ENCODE measurements at regions not wholly inside any gene's neighbourhood (a gene's known extent, or its start where the extent isn't known, plus 50 kb on each side); places are given as distances from the start of the nearest gene placed in this dataset.

DNA sequence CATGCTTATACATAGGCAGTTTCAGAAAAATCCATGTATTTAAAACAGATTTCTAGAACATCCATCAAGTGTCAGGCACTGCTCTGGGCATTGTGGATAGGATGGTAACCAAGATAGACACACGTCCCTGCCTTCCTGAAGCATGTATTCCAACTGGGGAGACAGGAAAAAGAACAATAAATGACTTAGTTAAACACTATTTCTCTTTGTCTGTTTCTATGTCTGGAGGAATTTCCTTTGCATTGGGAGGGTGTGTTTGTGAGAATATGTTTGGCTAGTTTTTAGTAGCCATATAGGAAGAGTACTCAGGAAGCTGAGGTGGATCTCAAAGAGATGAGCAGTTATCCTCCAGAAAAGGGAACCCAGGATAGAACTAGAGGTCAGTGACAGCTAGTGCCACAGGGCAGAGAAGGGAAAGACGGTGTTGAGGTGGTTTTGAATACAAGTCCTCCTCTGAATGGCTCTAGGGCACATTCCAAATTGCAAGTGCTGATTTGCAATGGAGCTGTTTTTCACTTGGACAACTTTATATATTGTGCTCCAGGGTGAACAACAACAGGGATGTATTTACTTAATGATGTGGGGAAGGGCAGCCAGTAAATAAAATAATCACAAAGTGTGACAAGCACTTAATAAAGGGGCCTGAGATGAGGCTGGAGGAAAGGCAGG, 144.7 kb upstream of the SHB start:
- no peaks in the 10 kb centered on the region for H3K9me3 ChIP-seq (ENCODE audit: control insufficient read depth in 4 of 4, low read length in 3 of 4)
- peaks cover 0 to 2% (median 0%) of the 10 kb centered on the region in 4 donors for H3K27me3 ChIP-seq (ENCODE audit: control insufficient read depth in 4 of 4, insufficient read depth in 4 of 4, low read length in 3 of 4)
- H3K4me1 ChIP-seq (ENCODE audit: control insufficient read depth in 4 of 4, insufficient read depth in 4 of 4, low read length in 3 of 4): no peaks in the 10 kb centered on the region
- H3K36me3 ChIP-seq (ENCODE audit: control insufficient read depth in 4 of 4, insufficient read depth in 3 of 4, low read depth in 1 of 4, low read length in 3 of 4): no peaks in the 10 kb centered on the region
- H3K4me3 ChIP-seq (ENCODE audit: low read depth in 1 of 3, low read length in 3 of 3): no peak overlapping the region
- no peak overlapping the region for H3K9ac ChIP-seq (ENCODE audit: low read depth in 1 of 2, low read length in 2 of 2)
- TF ChIP-seq RXRA (IDR thresholded peaks at IDR 0.05) (no peak), FOXA2 (IDR thresholded peaks at IDR 0.05) (no peak), YY1 (IDR thresholded peaks at IDR 0.05) (no peak), REST (IDR thresholded peaks at IDR 0.05) (no peak), NR2F2 (IDR thresholded peaks at IDR 0.05) (no peak)
- DNase-seq (ENCODE audit: low spot score): peak; percentile 8
- 57% methylated on average over 2 of the region's 2 CpGs for WGBS
- no peak overlapping the region for H3K27ac ChIP-seq (ENCODE audit: low read depth in 1 of 2, low read length in 2 of 2)

GRCh38 chr9:38212016-38212415, 143.0 kb upstream of the SHB start:
- no peak overlapping the region for H3K27ac ChIP-seq (ENCODE audit: low read depth in 1 of 2, low read length in 2 of 2)
- TF ChIP-seq NR2F2 (IDR thresholded peaks at IDR 0.05): no peak
- no peak for TF ChIP-seq YY1 (IDR thresholded peaks at IDR 0.05)
- TF ChIP-seq, protein P1, sequence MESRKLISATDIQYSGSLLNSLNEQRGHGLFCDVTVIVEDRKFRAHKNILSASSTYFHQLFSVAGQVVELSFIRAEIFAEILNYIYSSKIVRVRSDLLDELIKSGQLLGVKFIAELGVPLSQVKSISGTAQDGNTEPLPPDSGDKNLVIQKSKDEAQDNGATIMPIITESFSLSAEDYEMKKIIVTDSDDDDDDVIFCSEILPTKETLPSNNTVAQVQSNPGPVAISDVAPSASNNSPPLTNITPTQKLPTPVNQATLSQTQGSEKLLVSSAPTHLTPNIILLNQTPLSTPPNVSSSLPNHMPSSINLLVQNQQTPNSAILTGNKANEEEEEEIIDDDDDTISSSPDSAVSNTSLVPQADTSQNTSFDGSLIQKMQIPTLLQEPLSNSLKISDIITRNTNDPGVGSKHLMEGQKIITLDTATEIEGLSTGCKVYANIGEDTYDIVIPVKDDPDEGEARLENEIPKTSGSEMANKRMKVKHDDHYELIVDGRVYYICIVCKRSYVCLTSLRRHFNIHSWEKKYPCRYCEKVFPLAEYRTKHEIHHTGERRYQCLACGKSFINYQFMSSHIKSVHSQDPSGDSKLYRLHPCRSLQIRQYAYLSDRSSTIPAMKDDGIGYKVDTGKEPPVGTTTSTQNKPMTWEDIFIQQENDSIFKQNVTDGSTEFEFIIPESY (IDR thresholded peaks at IDR 0.05): no peak
- TF ChIP-seq GABPA (IDR thresholded peaks at IDR 0.05 in 1 of 2, conservative IDR thresholded peaks at IDR 0.05 in 1 of 2): no peak
- no peak for TF ChIP-seq FOXA2 (IDR thresholded peaks at IDR 0.05)
- TF ChIP-seq MAX (IDR thresholded peaks at IDR 0.05): no peak
- TF ChIP-seq FOXA1 (IDR thresholded peaks at IDR 0.05): no peak
- no peak for TF ChIP-seq RAD21 (IDR thresholded peaks at IDR 0.05)
- TF ChIP-seq HNF4A (conservative IDR thresholded peaks at IDR 0.05): no peak
- TF ChIP-seq TAF1 (conservative IDR thresholded peaks at IDR 0.05): no peak
- TF ChIP-seq ATF3 (IDR thresholded peaks at IDR 0.05): no peak
- TF ChIP-seq RXRA (IDR thresholded peaks at IDR 0.05): no peak
- TF ChIP-seq HNF4G (IDR thresholded peaks at IDR 0.05): no peak
- no peak for TF ChIP-seq SP1 (IDR thresholded peaks at IDR 0.05)
- no peaks in the 10 kb centered on the region for H3K36me3 ChIP-seq (ENCODE audit: control insufficient read depth in 4 of 4, insufficient read depth in 3 of 4, low read depth in 1 of 4, low read length in 3 of 4)
- H3K4me3 ChIP-seq (ENCODE audit: low read depth in 1 of 3, low read length in 3 of 3): no peak overlapping the region
- DNase-seq (ENCODE audit: low spot score): peak; percentile 3
- peaks cover 0 to 5% (median 1%) of the 10 kb centered on the region in 4 donors for H3K9me3 ChIP-seq (ENCODE audit: control insufficient read depth in 4 of 4, low read length in 3 of 4)
- no peaks in the 10 kb centered on the region for H3K4me1 ChIP-seq (ENCODE audit: control insufficient read depth in 4 of 4, insufficient read depth in 4 of 4, low read length in 3 of 4)
- H3K27me3 ChIP-seq (ENCODE audit: control insufficient read depth in 4 of 4, insufficient read depth in 4 of 4, low read length in 3 of 4): peaks cover 0 to 2% (median 0%) of the 10 kb centered on the region in 4 donors
- no peak overlapping the region for H3K9ac ChIP-seq (ENCODE audit: low read depth in 1 of 2, low read length in 2 of 2)
- 62% methylated on average over 4 of the region's 4 CpGs for WGBS

Data from liver (tissue), 7 donors.